HuH-7 (cell line): ENCODE measurements at regions not wholly inside any gene's neighbourhood (a gene's known extent, or its start where the extent isn't known, plus 50 kb on each side); places are given as distances from the start of the nearest gene placed in this dataset.
"Not testable (repeated sequence)": the region's sequence is repeated elsewhere in the genome, so short reads cannot be mapped to it uniquely, and the experiment has no call there.

ENCODE experiments used
- DNase-seq: peaks from one replicate; pipeline ENCODE4 v3.0.0; 2011; ENCODE audit warnings: low spot score

DNA sequence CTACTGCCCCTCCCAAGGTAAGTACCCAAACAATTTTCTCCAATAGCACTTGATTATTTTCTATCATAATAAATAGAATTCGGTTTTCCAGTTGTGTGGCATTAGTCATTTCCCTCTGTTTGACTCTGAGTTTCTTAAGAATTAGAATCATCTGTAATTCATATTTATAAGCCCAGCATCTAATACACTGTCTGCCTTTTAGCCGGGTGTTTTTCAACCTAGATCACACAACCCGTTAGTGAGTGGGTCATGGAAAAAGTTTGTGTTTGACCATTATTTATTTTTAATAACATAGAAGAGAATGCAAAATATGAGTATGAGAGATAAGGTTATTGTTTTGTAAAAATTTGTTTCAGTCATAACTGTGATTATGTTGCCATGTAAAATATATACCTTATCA lies 701.6 kb downstream of the RFPL4B start:
- no peak for DNase-seq

DNA sequence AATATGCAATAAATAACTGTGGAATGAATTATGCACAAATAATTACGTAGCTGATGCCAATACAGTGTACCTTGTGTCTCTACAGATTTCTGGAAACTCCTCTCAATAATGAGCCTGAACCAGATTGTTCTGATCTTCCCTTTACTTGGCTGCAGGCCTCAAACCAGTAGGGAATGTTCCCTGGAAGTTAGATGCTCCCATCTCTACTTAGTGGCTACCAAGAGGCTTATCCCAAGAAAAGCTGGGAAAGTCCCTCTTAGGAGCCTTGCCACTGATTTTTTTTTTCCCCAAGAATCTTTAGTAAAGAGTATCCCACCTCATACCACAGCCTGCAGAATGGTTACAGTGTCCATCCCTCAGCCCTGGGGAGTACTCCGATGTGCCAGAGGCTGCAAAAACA lies 702.1 kb downstream of the RFPL4B start:
- DNase-seq = no peak

DNA sequence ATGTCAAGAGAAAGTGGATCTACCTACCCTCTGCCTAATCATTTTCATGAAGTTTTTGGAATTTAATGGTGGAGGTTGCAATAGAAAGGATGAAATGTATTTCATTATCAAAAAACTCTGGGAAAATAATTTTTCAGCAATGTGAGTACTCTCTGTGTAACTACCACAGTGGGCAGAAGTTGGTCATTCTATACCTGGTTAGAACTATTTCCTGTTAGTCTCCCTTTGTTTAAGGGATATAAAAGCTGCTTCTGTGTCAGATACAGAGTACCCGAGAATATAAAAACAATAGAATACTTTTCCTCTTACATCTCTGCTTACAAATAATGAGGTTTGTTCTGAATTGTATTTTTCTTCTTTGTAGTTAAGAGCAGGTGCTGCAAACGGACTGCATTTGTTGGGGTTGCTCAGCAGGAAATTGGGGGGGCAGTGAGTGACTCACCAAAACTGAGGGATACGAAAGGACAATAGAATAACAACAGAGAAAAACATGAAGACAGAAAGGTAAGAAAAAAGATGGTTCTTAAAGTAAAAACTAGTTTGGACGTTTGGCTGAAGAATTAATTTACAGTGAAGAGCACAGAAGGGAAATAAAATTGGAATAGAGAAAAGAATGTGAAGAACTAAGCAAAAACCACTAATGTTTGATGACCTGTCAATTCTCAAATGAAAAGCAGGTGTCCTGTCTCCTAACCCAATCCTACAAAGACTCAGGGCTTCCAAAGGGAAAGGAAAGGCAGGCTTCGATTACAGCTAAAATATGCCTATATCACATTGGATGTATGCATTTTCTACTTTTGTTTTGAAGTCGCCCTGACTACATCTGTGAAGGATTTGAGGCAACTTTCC lies 703.1 kb downstream of the RFPL4B start:
- no peak for DNase-seq

DNA sequence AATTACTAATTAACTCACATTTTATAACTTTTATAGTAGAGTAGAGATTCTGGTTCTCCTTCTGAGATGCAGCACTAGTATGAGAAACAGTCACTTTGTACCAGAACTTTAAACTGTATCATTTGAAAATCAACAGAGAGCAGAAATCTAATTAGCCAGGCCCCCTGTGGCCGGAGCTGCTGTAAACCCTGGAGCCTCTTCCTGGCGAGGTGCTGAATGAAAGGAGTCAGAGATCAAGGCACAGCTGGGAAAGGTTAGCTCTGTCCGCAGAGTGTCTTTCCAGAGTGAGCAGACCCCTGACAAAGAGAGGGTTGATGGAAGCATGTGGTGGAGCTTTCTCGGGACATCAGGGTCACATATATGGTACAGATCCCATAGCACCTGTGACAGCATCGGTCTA lies 703.8 kb downstream of the RFPL4B start:
- DNase-seq = no peak

DNA sequence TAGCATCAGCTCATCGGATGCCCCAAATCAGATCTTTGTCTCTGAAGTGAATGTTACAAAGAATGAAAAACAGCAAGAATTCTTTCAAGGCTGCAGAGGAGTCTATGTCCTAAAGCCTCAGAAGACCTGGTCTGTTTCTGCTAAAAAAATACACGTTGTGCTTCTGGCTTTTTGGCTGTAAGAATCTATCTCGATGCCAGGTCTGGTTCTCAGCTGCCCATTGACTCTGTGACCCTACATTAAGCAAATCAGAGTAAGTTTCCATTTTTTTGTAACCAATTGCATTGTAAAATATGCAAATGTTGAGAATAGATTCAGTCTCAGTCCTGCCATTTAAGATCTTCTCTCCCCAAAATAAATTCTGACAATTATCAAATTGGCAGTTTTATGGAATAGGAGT lies 705.4 kb downstream of the RFPL4B start:
- DNase-seq = no peak

DNA sequence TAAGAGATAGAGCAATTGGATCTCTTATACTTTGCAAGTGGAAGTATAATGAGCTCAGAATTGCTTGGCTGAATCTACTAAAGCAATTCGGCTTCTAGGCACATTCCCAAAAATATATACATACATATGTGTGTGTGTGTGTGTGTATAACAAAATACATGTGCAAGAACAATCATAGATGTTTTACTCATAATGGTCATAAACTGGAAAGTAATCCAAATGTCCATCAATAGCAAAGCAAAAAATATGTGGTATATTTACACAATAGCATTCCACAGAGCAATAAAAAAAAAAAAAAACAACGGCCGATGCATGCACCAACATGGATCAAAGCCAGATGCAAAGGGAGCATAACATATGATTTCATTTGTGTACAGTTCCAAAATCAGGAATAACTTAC lies 707.9 kb downstream of the RFPL4B start:
- no peak for DNase-seq

DNA sequence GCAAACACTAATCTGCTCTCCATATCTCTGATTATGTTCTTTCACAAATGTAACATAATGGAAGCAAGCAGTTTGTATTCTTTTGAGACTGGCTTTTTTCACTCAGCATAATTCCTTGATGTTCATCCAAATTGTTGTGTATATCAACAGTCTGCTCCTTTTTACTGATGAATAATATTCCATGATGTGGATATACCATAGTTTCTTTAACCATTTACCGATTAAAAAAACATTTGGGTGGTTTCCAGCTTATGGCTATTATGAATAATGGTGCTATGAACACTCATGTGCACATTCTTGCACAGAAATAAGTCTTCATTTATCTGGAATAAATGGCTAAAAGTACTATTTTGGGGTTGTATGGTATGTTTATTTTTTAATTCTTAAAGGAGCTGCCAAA lies 708.9 kb downstream of the RFPL4B start:
- DNase-seq = no peak

DNA sequence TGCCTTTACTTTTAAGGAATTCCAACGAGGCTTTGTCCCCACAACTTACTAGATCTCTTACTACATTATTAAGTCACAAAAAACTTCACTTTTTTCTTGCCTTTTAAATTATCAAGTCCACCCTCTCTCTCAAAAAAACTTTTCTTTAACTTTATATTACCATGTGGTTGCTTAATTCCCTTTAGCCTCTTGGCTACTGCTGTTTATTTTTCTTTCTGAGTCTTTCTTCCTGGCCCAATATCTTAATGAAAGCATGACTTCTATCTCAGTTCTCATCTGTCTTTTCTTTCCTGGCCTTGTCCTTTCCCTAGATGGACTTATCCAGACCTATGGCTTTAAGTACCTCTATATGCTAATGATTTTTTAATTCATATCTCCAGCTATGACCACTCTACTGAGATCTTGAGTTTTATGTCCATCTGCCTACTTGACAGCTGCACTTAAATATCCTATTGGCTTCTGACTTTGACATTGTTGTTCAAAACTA lies 710.5 kb downstream of the RFPL4B start:
- DNase-seq = no peak

DNA sequence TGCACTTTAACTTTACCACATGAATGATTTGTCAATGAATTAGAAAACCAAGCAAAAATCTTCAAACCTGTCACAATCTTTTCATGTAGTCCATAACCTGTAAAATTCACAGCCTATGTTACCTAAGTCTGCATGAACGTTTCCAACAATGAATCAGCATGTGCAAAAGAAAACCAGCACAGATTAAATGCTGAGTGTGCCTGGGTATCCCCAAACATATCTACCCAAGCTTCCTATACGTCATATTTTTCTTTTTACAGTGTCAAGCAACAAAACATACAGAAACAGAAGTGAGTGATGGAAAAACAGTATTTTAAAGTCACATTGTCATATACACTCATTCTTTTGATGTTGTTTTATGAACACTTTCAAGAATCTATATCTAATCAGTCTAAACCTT lies 713.5 kb downstream of the RFPL4B start:
- no peak for DNase-seq

DNA sequence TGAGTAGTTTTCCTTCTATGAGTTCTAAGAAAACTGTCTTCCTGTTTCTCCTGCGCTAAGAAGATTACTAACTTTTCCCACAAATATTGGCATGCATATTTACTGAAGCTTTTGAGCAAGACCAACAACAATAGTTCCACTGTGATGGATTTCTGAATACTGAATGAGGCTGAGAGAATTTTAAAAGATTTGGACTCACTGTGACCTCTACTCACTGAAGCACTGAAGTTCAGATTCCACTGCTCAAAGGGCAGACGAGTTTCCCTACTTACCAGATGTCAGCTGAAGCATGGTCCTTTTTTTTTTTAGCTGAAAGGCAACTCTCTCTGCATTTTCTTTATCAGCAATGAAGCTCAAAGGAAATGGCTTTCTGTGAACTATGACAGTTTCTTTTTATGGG lies 718.5 kb downstream of the RFPL4B start:
- DNase-seq = no peak

DNA sequence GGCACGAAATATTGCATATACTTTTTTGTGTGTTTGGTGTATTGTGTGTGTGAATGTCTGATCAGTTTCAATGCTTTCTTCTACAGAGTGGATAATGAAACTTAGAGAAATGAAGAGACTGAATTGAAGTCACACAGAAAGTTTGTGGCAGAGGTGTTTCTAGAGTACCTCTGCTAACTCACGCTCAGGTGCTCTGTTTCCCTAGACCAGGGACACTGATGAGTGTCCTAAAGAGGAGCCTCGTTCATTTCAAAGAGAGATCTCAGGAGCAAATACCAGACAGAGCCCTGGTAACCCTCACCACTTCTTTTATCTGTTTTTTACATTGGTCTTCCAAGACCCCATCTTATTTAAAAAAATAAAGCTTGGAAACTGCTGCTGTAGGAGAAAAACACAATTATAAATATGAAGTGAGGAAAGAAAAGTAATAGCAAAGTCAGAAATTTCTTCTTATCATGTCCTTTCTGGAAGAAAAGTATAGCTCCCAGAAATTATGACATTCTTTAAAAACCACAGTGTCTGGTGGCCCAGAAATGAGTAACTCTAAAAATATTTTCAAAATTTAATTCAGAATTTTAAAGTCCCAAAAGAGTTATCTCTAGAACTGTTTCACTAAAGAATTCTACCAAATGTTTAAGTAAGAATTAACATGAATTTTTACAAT lies 720.6 kb downstream of the RFPL4B start:
- DNase-seq = no peak

DNA sequence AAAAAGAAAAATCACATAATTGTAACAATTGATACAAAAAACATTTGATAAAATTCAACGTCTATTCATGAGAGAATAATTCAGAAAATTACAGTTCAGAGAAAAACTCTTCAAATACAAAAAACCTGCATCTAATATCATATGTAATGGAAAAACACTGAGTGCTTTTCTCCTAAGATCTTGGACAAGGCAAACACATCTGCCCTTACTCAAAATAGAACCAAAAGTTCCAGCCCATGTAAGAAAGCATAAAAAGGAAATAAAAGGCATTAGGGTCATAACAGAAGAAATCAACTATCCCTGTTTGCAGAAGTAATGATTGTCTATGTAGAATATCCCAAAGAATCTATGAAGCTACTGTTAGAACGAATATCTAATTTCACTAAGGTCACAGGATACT lies 721.4 kb downstream of the RFPL4B start:
- no peak for DNase-seq

DNA sequence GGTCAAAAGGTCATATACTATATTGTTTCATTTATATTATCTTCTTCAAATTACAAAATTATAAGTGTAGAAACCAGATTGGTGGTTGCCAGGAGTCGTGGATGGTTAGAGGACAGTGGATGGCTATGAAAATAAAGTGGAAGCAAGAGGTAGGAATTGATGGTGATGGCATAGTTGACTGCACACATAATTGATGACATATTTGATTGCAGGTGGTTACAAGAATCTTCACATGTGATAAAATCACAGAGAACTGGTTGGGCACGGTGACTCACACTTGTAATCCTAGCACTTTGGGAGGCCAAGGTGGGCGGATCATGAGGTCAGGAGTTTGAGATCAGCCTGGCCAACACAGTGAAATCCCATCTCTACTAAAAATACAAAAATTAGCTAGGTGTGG lies 723.6 kb downstream of the RFPL4B start:
- not testable (repeated sequence) for DNase-seq

DNA sequence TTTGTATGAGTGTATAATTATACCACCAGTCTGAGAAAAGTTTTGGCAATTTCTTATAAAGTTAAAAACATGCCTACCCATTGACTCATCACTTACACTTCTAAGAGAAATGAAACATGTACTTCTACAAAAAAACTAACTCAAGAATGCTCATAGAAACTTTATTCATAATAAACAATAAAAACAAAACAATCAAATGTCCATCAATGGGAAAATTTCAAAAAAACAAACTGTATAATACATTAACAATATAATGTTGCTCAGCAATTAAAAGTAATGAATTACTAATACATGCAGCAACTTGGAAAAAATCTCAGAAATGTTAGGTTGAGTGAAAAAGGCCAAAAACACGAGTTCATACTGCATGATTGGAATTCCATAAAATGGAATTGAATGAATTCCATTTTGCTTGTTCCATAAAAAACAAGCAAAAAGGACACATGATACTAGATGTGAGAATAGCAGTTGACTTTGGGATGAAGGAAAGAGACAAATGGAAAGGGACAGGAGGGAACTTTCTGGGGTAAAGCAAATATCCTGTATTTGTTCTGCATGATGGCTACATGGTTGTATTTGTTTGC lies 726.6 kb downstream of the RFPL4B start:
- DNase-seq = no peak

DNA sequence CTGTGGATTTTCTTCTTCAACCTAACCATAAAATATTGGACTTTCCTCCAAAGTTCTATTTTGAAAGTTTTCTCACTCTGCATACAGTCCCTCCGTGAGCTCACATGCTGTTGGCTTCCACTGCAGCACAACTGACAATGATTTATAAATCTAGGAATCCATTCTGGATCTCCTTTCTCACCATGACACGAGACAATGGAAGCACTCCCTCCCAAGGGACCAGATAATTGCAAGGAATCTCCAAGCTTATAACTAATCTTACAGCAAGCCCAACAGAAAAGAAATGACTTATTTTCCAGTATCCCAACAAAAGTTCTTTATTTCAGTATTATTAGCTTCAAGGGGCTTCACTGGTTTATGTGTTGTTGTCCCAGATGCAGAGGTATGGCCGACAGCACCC lies 729.0 kb downstream of the RFPL4B start:
- DNase-seq = no peak

DNA sequence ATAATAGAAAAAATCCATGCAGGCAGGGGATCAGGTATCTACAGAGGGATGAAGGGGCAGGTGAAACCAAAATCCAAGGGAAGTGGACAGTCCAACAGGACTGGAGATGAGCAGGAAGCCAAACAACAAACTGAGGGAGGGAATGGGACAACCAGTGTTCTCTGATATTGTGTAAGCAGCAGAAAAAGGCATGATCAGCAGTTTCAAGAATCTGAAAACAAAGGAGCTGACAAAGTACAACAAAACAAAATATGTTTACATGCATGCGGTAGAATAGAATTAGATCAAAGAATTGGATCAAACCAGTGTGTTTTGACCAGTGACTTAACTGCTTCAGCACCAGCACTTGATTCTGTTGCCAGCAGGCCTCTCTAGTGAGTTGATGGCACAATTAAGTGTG lies 729.7 kb downstream of the RFPL4B start:
- no peak for DNase-seq

DNA sequence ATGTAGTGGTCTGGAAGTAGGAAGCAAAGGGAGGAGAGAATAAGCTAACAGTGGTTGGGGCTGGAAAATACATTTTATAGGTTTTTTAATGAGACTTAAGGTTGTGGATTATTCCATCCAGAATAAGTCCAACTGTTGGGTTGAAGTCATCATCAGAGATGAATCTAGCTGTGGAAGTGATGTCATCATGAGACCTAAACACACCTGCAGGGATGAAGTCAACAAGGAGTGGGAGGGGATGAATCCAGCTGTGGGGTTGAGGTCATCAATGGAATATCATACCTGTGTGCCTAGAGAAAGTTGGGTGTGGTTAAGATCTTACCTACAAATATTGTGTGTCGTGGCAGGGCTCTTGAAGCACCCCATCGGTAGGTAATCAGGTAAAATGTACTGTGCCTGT lies 730.7 kb downstream of the RFPL4B start:
- no peak for DNase-seq

DNA sequence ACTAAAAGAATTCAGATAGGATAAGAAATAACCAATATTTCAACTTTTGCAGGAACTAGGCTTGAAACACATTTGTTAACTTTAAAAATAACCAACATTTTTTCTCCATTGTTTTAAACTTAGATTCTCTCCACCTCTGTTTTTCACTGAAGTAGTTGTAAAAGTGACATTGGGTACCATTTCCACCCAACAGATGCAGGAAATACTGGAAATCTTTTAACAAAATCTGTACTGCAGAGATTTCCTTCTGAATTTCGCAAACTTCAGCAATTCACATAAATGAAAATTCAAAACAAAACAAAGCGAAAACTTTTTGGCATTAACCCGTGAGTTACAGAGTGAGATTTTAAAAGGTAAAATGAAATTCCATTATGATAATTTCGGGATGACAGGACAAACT lies 731.7 kb downstream of the RFPL4B start:
- DNase-seq = no peak

DNA sequence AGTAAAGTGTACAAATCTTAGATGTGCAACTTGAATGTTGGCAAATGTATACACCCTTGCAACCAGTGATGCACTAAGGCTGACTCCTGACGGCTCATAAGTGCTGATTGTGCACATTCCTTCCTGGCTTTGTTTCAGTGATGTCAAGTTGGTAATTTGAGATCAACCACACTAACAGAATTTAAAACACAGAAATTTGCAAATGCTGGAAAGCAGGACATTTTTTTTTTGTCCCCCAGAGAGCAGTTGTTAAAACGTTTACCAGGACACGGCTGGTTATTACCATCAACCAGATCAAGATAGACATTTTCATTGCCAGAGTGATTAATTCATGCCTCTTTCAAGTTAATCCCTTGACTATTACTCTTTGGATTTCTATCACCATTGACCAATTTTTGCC lies 735.6 kb downstream of the RFPL4B start:
- no peak for DNase-seq

DNA sequence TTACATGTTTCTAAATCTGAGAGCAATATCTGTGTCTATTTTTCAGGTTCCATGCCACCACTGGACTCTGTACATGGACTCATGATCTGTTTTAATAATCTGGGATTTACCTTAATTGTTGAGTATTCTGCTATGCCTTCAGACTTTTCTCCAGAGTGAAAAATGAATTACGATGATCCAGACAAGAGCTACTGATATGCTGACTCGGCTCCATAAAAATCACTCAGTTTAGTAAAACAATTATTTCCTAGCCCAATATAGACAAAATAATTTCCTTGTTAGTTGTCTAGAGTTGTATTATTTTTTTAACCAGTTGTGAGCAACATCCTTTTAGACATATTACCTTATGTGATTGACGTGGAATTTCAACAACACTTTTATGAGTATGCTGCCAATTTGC lies 736.8 kb downstream of the RFPL4B start:
- DNase-seq = no peak

DNA sequence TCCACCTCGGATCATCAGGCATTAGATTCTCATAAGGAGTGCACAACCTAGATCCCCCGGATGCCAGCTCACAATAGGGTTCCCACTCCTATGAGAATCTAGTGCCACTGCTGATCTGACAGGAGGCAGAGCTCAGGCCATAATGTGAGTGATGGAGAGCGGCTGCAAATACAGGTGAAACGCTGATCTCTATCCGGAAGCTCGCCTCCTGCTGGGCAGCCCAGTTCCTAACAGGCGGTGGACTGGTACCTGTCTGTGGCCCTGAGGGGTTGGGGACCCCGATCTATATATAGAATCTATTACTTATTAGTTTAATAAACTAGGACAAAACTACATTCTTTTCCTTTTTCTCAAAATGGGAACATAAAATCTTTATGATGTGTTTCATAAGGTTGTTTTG lies 741.9 kb downstream of the RFPL4B start:
- DNase-seq = no peak

DNA sequence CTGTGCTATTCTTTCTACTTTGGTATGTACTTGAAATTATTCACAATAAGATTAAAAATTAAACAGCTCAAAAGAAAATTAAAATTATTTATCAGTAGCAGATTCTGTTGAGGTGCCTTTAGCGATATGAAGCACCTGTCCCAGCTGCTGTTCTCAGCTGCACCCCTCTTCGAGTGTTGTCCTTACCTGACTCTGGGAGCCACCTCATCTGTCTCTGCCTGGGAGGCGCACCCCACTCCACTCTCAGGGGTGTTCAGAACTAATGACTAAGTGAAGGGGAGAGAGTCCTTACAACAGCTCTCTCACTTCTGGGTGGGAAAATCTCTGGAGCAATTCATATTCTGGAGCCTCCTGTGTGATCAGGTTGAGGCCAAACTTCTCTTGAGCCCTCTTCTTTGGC lies 745.7 kb downstream of the RFPL4B start:
- no peak for DNase-seq

DNA sequence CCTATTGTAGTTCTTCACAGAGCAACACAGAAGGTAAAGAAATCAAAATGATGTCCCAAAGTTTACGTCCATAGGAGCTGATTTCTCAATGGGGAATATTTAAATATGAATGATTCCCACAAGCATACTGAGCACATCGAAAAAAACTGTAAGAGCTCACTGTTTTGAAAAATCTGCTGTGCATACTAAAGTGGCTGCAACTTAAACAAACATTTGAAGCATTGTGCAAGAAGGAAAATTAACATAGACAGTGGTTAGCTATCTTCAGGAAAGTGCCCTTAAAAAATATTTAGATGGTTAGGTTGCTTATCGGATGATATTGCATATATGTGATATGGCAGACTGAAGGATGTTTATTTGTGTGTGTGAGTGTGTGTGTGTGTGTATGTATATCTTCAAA lies 747.6 kb downstream of the RFPL4B start:
- no peak for DNase-seq
